Tibial nerve (tissue), 4 donors: ENCODE measurements at regions not wholly inside any gene's neighbourhood (a gene's known extent, or its start where the extent isn't known, plus 50 kb on each side); places are given as distances from the start of the nearest gene placed in this dataset. TPM values are rescaled to one million over a fixed set of nuclear protein-coding genes. Genes with fewer than 3 reads are reported as not detected.

ENCODE experiments used
- DNase-seq, 2 donors: peaks; one replicate each; pipeline ENCODE4 v3.0.0-alpha.2; 2019; ENCODE audit warnings: low spot score in 2 of 2
- H3K27ac ChIP-seq, 4 donors: fragments of 200-600 bp; sonication (generic) in 3 of 4; one replicate each; pipeline ENCODE4 v1.5.1; 2017 to 2019; ENCODE audit warnings: mild to moderate bottlenecking in 1 of 4
- H3K27me3 ChIP-seq, 2 donors: fragments of 200-600 bp; sonication (generic) in 1 of 2; one replicate each; pipeline versions ENCODE4 v1.5.1 to v1.6.0; 2017 to 2019
- H3K36me3 ChIP-seq, 3 donors: fragments of 200-600 bp; sonication (generic); one replicate each; pipeline ENCODE4 v1.5.1; 2018 to 2019
- H3K4me1 ChIP-seq, 4 donors: fragments of 200-600 bp; sonication (generic) in 3 of 4; one replicate each; pipeline ENCODE4 v1.5.1; 2017 to 2019
- H3K4me3 ChIP-seq, 4 donors: fragments of 200-600 bp; sonication (generic) in 3 of 4; one replicate each; pipeline ENCODE4 v1.5.1; 2017 to 2019; ENCODE audit warnings: mild to moderate bottlenecking in 1 of 4, moderate library complexity in 1 of 4
- H3K9me3 ChIP-seq, 4 donors: fragments of 200-600 bp; sonication (generic) in 3 of 4; one replicate each; pipeline ENCODE4 v1.5.1; 2017 to 2019
- EP300 ChIP-seq, 2 donors: sonication (generic); formaldehyde crosslinking; IDR thresholded peaks; one replicate each; pipeline ENCODE4 v1.6.1; 2017; ENCODE audit warnings: antibody characterized with exemption in 2 of 2, mild to moderate bottlenecking in 1 of 2
- POLR2A ChIP-seq, 2 donors: fragments of 450-650 bp; IDR thresholded peaks; one replicate each; pipeline ENCODE4 v1.6.1; 2017; ENCODE audit warnings: antibody characterized with exemption in 2 of 2, mild to moderate bottlenecking in 2 of 2, moderate library complexity in 2 of 2
- WGBS, 2 donors: methylation state at CpG; one replicate each; pipeline ENCODE4 v1.1.5; 2018; 5-methylcytosine and 5-hydroxymethylcytosine counted together
- small RNA-seq: library from RNA; depleted of rRNA; stranded (forward); fragments of <200 nt; gene quantifications from one replicate; pipeline ENCODE3, GENCODE V24; 2016
- TF ChIP-seq, protein P1 (sequence below), 5 experiments: fragments of 200-600 bp in 3 of 5; fragments of 450-650 bp in 2 of 5; sonication (generic) in 3 of 5; IDR thresholded peaks; one replicate each; pipeline ENCODE4 v1.5.1; 2016 to 2019; ENCODE audit warnings: antibody characterized with exemption in 5 of 5, mild to moderate bottlenecking in 3 of 5, moderate library complexity in 2 of 5

DNA sequence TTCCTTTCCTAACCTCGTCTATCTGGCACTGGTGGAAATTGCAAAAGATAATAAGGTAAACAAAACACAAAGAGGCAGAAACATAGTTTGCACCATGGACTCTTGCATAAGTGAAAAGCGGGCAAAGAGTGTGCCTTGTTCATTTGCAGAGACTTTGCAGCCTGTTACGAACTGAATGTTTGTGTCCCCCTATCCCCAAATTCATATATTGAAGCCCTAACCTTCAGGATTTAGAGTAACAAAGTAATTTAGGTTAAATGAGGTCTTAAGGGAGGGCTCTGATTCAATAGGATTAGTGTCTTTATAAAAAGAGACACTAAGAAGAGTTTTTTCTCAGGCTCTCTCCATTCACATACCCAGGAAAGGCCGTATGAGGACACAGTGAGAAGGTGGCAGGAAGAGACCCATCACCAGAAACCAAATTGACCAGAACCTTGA, 52.1 kb upstream of the FAM169A start:
- no peak overlapping the region for H3K4me3 ChIP-seq
- H3K27ac ChIP-seq = no peak overlapping the region
- WGBS, 2 donors = 80 to 81% methylated on average over 4 of the region's 4 CpGs
- no peaks in the 10 kb centered on the region for H3K9me3 ChIP-seq
- no peaks in the 10 kb centered on the region for H3K27me3 ChIP-seq
- H3K36me3 ChIP-seq = no peaks in the 10 kb centered on the region
- no peak for TF ChIP-seq EP300 (IDR thresholded peaks at IDR 0.05)
- TF ChIP-seq, protein P1, sequence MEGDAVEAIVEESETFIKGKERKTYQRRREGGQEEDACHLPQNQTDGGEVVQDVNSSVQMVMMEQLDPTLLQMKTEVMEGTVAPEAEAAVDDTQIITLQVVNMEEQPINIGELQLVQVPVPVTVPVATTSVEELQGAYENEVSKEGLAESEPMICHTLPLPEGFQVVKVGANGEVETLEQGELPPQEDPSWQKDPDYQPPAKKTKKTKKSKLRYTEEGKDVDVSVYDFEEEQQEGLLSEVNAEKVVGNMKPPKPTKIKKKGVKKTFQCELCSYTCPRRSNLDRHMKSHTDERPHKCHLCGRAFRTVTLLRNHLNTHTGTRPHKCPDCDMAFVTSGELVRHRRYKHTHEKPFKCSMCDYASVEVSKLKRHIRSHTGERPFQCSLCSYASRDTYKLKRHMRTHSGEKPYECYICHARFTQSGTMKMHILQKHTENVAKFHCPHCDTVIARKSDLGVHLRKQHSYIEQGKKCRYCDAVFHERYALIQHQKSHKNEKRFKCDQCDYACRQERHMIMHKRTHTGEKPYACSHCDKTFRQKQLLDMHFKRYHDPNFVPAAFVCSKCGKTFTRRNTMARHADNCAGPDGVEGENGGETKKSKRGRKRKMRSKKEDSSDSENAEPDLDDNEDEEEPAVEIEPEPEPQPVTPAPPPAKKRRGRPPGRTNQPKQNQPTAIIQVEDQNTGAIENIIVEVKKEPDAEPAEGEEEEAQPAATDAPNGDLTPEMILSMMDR (IDR thresholded peaks at IDR 0.05) = no peak
- TF ChIP-seq POLR2A (IDR thresholded peaks at IDR 0.05) = no peak
- no peaks in the 10 kb centered on the region for H3K4me1 ChIP-seq
- DNase-seq = no peak

DNA sequence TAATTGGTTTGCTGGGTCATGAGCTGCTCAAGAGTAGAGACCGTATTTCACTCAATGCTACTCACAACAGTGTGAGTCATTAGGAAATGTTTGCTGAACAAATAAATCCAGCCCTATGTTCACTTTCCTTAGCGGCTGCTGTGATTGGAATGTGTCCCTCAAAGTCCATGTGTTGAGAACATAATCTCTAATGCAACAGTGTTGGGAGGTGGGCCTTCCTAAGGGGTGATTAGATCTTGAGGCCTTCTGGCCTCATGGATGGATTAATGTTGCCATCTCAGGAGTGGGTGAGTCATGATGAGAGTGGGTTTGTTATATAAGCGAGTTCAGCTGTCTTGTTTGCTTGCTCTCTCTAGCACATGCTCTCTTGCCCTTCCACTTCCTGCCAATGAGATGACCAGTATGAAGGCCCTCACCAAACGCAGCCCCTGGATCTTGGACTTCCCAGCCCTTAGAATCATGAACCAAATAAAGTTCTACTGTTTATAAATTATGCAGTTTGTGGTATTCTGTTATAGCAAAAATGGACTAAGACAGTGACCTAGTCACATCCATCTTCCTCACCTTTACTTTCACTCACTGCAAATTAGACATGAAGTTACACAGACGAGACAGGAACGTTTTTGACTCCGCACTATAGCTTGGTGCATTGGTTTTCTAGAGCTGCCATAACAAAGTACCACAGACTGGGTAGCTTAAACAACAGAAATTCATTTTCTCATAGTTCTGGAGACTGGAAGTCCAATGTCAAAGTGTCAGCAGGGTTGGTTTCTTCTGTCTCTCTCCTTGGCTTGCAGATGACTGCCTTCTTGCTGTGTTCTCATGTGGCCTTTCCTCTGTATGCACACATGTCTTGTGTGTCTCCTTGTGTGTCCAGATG, 50.9 kb upstream of the FAM169A start:
- H3K4me3 ChIP-seq = no peak overlapping the region
- no peak overlapping the region for H3K27ac ChIP-seq
- TF ChIP-seq EP300 (IDR thresholded peaks at IDR 0.05) (no peak), POLR2A (IDR thresholded peaks at IDR 0.05) (no peak)
- TF ChIP-seq, protein P1 (IDR thresholded peaks at IDR 0.05) = no peak
- no peaks in the 10 kb centered on the region for H3K9me3 ChIP-seq
- H3K36me3 ChIP-seq = no peaks in the 10 kb centered on the region
- no peaks in the 10 kb centered on the region for H3K4me1 ChIP-seq
- DNase-seq = no peak
- no peaks in the 10 kb centered on the region for H3K27me3 ChIP-seq
- WGBS, 2 donors = 81 to 87% methylated on average over 7 of the region's 7 CpGs

Small RNAs in the stretch of these regions (small RNA-seq; reads per million reads assigned to genes)
- gene AC116337.2 = not detected
